BE2C (cell line): ENCODE measurements at regions not wholly inside any gene's neighbourhood (a gene's known extent, or its start where the extent isn't known, plus 50 kb on each side); places are given as distances from the start of the nearest gene placed in this dataset.

ENCODE experiments used
- DNase-seq: peaks from one replicate; pipeline ENCODE4 v3.0.0-alpha.2; 2020
- H3K27me3 ChIP-seq: fragments of 250-450 bp; sonication (Bioruptor Pico); 2 replicates; pipeline ENCODE4 v1.5.1; 2020; ENCODE audit warnings: mild to moderate bottlenecking
- H3K36me3 ChIP-seq: fragments of 250-450 bp; sonication (Bioruptor Pico); 2 replicates; pipeline ENCODE4 v1.5.1; 2020; ENCODE audit warnings: mild to moderate bottlenecking
- H3K4me1 ChIP-seq: fragments of 250-450 bp; sonication (Bioruptor Pico); 2 replicates; pipeline ENCODE4 v1.5.1; 2020
- H3K4me3 ChIP-seq: 2 replicates; pipeline ENCODE4 v1.5.1; 2011; ENCODE audit warnings: low read depth, low read length
- H3K9me3 ChIP-seq: fragments of 250-450 bp; sonication (Bioruptor Pico); 2 replicates; pipeline ENCODE4 v1.5.1; 2020
- TF ChIP-seq, protein P1 (sequence below): IDR thresholded peaks from 2 replicates; pipeline ENCODE4 v1.5.1; 2012; ENCODE audit warnings: mild to moderate bottlenecking, low read depth, low read length

DNA sequence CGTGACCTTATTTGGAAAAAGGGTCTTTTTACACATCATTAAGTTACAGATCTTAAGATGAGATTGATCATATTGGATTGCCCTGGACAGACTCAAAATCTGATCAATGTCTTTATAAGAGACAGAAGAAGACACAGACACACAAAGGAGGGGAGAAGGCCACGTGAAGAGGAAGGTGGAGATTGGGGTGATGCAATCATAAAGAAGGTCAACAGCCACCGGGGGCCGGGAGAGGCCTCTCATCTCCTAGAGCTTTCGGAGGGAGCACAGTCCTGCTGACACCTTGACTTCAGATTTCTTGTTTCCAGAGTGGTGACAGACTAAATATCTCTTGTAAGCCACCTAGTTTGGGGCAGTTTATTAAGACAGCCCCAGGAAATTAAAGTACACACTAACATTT is 204.6 kb upstream of the CSF3R start:
- H3K36me3 ChIP-seq = no peaks in the 10 kb centered on the region
- no peak for DNase-seq
- TF ChIP-seq, protein P1, sequence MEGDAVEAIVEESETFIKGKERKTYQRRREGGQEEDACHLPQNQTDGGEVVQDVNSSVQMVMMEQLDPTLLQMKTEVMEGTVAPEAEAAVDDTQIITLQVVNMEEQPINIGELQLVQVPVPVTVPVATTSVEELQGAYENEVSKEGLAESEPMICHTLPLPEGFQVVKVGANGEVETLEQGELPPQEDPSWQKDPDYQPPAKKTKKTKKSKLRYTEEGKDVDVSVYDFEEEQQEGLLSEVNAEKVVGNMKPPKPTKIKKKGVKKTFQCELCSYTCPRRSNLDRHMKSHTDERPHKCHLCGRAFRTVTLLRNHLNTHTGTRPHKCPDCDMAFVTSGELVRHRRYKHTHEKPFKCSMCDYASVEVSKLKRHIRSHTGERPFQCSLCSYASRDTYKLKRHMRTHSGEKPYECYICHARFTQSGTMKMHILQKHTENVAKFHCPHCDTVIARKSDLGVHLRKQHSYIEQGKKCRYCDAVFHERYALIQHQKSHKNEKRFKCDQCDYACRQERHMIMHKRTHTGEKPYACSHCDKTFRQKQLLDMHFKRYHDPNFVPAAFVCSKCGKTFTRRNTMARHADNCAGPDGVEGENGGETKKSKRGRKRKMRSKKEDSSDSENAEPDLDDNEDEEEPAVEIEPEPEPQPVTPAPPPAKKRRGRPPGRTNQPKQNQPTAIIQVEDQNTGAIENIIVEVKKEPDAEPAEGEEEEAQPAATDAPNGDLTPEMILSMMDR = no peak
- no peaks in the 10 kb centered on the region for H3K27me3 ChIP-seq
- no peaks in the 10 kb centered on the region for H3K4me1 ChIP-seq
- no peak overlapping the region for H3K4me3 ChIP-seq
- no peaks in the 10 kb centered on the region for H3K9me3 ChIP-seq

DNA sequence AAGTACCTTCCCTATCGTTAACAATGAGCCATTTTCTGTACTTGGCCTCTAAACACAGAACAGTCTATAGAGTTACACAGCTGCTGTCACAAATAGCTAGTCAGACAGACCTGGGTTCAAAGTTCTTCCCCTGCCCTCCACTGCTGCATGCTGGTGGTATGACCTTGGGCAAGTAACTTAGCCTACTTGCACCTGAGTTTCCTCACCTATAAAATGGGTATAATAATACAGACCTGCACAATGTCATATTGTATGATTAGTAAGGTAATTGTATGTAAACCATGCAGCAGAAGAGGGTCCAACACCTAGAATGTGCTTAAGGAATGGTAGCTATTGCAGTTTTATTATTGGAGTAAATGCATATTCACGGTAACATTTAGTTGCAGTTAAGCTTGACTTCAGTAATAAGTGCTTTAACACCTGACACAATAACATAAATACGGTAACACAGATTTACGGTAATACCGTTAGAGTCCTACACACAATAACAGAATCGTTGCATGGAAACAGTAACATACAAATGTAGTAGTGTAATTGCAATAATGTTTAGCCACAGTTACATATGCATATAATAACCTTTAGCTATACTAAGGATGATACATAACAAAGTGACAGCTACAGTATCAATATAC is 193.3 kb upstream of the CSF3R start:
- TF ChIP-seq, protein P1 = no peak
- Histone ChIP-seq H3K4me3 (no peak overlapping the region), H3K27me3 (no peaks in the 10 kb centered on the region), H3K36me3 (no peaks in the 10 kb centered on the region), H3K4me1 (no peaks in the 10 kb centered on the region), H3K9me3 (no peaks in the 10 kb centered on the region)
- no peak for DNase-seq

- no peak overlapping the region for H3K4me3 ChIP-seq
- DNase-seq = no peak
- no peaks in the 10 kb centered on the region for H3K4me1 ChIP-seq
- no peaks in the 10 kb centered on the region for H3K9me3 ChIP-seq
- no peaks in the 10 kb centered on the region for H3K36me3 ChIP-seq
- TF ChIP-seq, protein P1 = no peak
- H3K27me3 ChIP-seq = no peaks in the 10 kb centered on the region
These were observed 192.4 kb upstream of the CSF3R start for GRCh38 chr1:36675106-36675505.

DNA sequence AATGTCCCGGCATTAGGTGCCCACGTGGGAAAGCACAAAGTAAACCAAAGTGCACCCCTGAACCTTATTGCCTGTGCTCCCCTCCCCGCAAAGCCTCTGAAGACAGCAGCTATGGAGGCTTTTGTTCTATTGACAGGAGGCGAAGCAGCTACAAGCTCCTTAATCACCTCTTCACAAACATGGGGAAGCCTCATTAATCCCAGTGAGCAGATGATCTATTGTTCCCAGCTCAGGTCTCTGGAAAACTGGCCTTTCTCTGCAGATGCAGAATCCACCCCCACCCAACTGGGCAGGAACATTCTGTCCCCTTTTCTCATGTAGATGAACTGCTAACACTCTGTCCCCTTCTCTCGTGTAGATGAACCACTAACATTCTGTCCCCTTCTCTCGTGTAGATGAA is 190.5 kb upstream of the CSF3R start:
- DNase-seq = no peak
- Histone ChIP-seq H3K9me3 (no peaks in the 10 kb centered on the region), H3K4me1 (no peaks in the 10 kb centered on the region), H3K27me3 (no peaks in the 10 kb centered on the region), H3K36me3 (no peaks in the 10 kb centered on the region), H3K4me3 (no peak overlapping the region)
- TF ChIP-seq, protein P1 = no peak

DNA sequence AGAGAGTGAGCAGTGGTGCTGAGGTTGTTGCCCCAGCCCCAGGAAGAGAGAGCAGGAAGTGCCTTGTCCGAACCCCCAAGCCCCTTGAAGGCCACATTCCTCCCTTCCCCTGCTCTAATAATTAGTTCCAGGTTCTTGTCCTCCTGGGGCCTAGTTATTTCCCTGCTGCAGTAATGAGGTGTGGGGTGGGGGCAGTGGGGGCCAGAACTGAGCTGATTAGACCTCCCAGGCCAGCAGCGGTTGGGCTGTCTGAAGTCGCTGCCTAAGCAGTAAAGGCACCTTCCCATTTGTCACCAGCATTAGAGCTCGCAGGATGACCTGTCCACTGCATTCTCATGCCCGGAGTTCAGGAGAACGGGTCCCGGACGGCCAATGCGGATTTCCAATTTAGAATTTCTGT is 186.5 kb upstream of the CSF3R start:
- Histone ChIP-seq H3K36me3 (no peaks in the 10 kb centered on the region), H3K4me1 (no peaks in the 10 kb centered on the region), H3K4me3 (no peak overlapping the region), H3K27me3 (no peaks in the 10 kb centered on the region), H3K9me3 (no peaks in the 10 kb centered on the region)
- no peak for DNase-seq
- TF ChIP-seq, protein P1 = no peak

DNA sequence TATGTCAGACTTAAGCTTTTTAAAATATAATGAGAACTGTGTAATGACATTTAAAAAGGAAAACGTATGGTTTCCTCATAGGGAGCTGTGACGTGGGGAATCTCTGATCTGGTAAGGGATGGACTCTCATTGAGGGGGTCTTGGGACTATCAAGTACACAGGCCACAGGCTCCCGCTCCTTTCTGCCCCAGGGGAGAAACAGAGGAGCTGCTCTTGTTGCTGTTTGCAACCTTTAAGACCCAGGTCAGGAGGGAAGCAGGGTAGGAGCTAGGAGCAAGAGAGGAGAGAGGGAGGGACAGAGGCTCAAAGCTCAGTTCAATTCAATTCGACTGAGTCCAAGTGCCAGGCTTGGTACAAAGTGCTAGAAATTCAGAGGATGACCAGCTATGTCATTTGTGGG is 185.1 kb upstream of the CSF3R start:
- no peak for DNase-seq
- Histone ChIP-seq H3K27me3 (no peaks in the 10 kb centered on the region), H3K4me3 (no peak overlapping the region), H3K4me1 (no peaks in the 10 kb centered on the region), H3K36me3 (no peaks in the 10 kb centered on the region), H3K9me3 (no peaks in the 10 kb centered on the region)
- TF ChIP-seq, protein P1 = no peak
